D721Med (cell line): ENCODE measurements at regions not wholly inside any gene's neighbourhood (a gene's known extent, or its start where the extent isn't known, plus 50 kb on each side); places are given as distances from the start of the nearest gene placed in this dataset.

Experiments
- DNase-seq: peaks from one replicate; pipeline ENCODE4 v3.0.0; 2011; ENCODE audit warnings: low spot score; ENCODE audit not compliant: insufficient read length
- FAIRE-seq: peaks from 2 replicates; lab custom pipeline; 2011; peaks lifted over from hg19 to GRCh38; lab: Jason Lieb, UNC
- CTCF ChIP-seq: IDR thresholded peaks from 2 replicates; pipeline ENCODE4 v1.5.1; 2012; ENCODE audit warnings: mild to moderate bottlenecking, control low read depth; ENCODE audit not compliant: insufficient read depth; ENCODE audit errors: missing control alignments

GRCh38 chr2:16321256-16321655, 344.4 kb downstream of the CYRIA start:
- DNase-seq = no peak
- FAIRE-seq = no peak
- TF ChIP-seq CTCF = no peak

- FAIRE-seq (no peak), DNase-seq (no peak)
- no peak for TF ChIP-seq CTCF
These were observed 344.9 kb downstream of the CYRIA start for GRCh38 chr2:16320716-16321115.

- no peak for TF ChIP-seq CTCF
- FAIRE-seq (no peak), DNase-seq (no peak)
These were observed 346.0 kb downstream of the CYRIA start for GRCh38 chr2:16319551-16320121.

GRCh38 chr2:16318474-16319195, 347.0 kb downstream of the CYRIA start:
- DNase-seq (no peak), FAIRE-seq (no peak)
- TF ChIP-seq CTCF = no peak

- no peak for FAIRE-seq
- TF ChIP-seq CTCF = no peak
These were observed 347.6 kb downstream of the CYRIA start for GRCh38 chr2:16318051-16318450.

GRCh38 chr2:16317211-16317830, 348.3 kb downstream of the CYRIA start:
- no peak for DNase-seq
- TF ChIP-seq CTCF = no peak
- no peak for FAIRE-seq

More at GRCh38 chr2:16318051-16318450, 347.6 kb downstream of the CYRIA start:
- no peak for DNase-seq
